MCF 10A (cell line): ENCODE measurements at regions not wholly inside any gene's neighbourhood (a gene's known extent, or its start where the extent isn't known, plus 50 kb on each side); places are given as distances from the start of the nearest gene placed in this dataset.

Experiments used
- BruUV-seq: library from RNA; stranded (reverse); fragments of 400-500 nt; replicated peaks from 2 replicates; lab custom pipeline; 2021; lab: Mats Ljungman, UMichigan
- CTCF ChIA-PET: fragments of 300-600 bp; sonication (Branson Sonifier 250); formaldehyde crosslinking; extraction: SDS; loops from one replicate; lab custom pipeline; 2021; ENCODE audit warnings: antibody characterized with exemption, inconsistent platforms; lab: Yijun Ruan, JAX
- POLR2A ChIA-PET: fragments of 300-600, 350-650 bp; sonication (Branson Sonifier 250); formaldehyde crosslinking; extraction: SDS; loops from one replicate; lab custom pipeline; 2020; ENCODE audit warnings: antibody characterized with exemption, inconsistent platforms; lab: Yijun Ruan, JAX
- DNase-seq: peaks from one replicate; pipeline ENCODE4 v3.0.0-alpha.2; 2018; ENCODE audit not compliant: unreplicated experiment
- H3K27ac Mint-ChIP-seq: one replicate; pipeline ENCODE4 v1.8.0; 2022; ENCODE audit warnings: mild to moderate bottlenecking, low read depth, mixed read lengths; ENCODE audit not compliant: unreplicated experiment
- H3K27me3 Mint-ChIP-seq: one replicate; pipeline ENCODE4 v1.8.0; 2022; ENCODE audit warnings: mixed read lengths; ENCODE audit not compliant: insufficient read depth, unreplicated experiment
- H3K36me3 Mint-ChIP-seq: one replicate; pipeline ENCODE4 v1.8.0; 2022; ENCODE audit warnings: mild to moderate bottlenecking, moderate library complexity, mixed read lengths; ENCODE audit not compliant: insufficient read depth, unreplicated experiment
- H3K4me1 Mint-ChIP-seq: one replicate; pipeline ENCODE4 v1.8.0; 2022; ENCODE audit warnings: mixed read lengths; ENCODE audit not compliant: insufficient read depth, unreplicated experiment
- H3K4me3 Mint-ChIP-seq: one replicate; pipeline ENCODE4 v1.8.0; 2022; ENCODE audit warnings: mild to moderate bottlenecking, moderate library complexity, mixed read lengths; ENCODE audit not compliant: unreplicated experiment
- H3K9me3 Mint-ChIP-seq: one replicate; pipeline ENCODE4 v1.8.0; 2022; ENCODE audit warnings: mixed read lengths; ENCODE audit not compliant: unreplicated experiment
- intact Hi-C: fragments of 100-400 bp; cut with micrococcal nuclease; formaldehyde crosslinking; loops from 2 replicates; pipeline ENCODE4 v1.14.1; 2022
- TF ChIP-seq, protein P1 (sequence below): fragments of 200-600 bp; IDR thresholded peaks from one replicate; pipeline ENCODE4 v1.8.0; 2022; ENCODE audit warnings: antibody characterized with exemption, mild to moderate bottlenecking; ENCODE audit not compliant: unreplicated experiment

DNA sequence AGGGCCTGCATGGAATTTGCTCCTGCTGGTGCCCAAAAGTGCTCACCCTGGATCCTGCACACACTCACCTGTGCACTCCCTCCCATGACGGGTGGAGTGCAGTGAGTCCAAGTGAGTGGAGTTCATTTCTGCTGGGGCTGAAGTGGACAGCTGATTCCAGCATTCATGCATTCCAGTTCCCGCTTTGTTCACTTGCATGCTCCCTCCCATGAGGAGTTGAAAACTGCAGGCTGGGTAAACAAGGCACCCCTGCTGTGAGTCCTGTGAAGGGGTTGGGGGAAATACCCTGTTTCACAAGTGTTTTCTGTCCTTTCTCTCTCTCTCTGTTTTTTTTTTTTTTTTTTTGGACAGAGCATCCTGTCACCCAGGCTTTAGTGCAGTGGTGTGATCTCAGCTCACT, 454.1 kb upstream of the NOX3 start:
- H3K27ac Mint-ChIP-seq: no peak overlapping the region
- CTCF ChIA-PET: interaction anchor here (0.7 kb wide), 1 partner anchor 9 kb away, joined by 3 read pairs; no protein-coding TSS in a partner anchor

DNA sequence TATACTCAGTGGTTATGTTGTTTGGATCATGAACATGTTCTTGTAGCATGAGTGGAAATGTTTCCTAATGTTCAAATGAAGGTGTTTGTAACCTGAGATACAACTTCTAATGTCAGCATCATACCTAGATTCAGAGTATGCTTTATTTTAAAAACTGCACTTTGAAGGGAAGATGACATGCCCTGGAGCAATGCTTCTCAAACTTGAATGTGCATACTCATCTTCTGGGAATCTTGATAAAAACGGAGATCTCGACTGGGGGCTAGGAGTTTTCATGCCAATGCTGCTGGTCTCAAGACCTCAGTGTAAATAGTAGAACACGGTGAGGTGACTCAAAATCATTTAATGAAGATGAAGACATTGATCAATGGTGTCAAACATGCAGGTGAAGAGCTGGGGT, 440.0 kb upstream of the NOX3 start:
- DNase-seq: no peak
- TF ChIP-seq, protein P1, sequence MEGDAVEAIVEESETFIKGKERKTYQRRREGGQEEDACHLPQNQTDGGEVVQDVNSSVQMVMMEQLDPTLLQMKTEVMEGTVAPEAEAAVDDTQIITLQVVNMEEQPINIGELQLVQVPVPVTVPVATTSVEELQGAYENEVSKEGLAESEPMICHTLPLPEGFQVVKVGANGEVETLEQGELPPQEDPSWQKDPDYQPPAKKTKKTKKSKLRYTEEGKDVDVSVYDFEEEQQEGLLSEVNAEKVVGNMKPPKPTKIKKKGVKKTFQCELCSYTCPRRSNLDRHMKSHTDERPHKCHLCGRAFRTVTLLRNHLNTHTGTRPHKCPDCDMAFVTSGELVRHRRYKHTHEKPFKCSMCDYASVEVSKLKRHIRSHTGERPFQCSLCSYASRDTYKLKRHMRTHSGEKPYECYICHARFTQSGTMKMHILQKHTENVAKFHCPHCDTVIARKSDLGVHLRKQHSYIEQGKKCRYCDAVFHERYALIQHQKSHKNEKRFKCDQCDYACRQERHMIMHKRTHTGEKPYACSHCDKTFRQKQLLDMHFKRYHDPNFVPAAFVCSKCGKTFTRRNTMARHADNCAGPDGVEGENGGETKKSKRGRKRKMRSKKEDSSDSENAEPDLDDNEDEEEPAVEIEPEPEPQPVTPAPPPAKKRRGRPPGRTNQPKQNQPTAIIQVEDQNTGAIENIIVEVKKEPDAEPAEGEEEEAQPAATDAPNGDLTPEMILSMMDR: no peak
- no peaks in the 10 kb centered on the region for H3K36me3 Mint-ChIP-seq
- H3K27ac Mint-ChIP-seq: no peak overlapping the region
- intact Hi-C loops: no loop called here
- no peaks in the 10 kb centered on the region for H3K9me3 Mint-ChIP-seq
- H3K4me1 Mint-ChIP-seq: peaks cover 4% of the 10 kb centered on the region
- ChIA-PET CTCF (no interaction called here), POLR2A (no interaction called here)
- no TSS peak for BruUV-seq
- no peak overlapping the region for H3K4me3 Mint-ChIP-seq
- no peaks in the 10 kb centered on the region for H3K27me3 Mint-ChIP-seq

More for the DNA sequence above, 454.1 kb upstream of the NOX3 start:
- Mint-ChIP-seq H3K9me3 (no peaks in the 10 kb centered on the region), H3K4me1 (no peaks in the 10 kb centered on the region), H3K36me3 (no peaks in the 10 kb centered on the region), H3K4me3 (no peak overlapping the region), H3K27me3 (no peaks in the 10 kb centered on the region)
- BruUV-seq: no TSS peak
- no peak for DNase-seq
- intact Hi-C loops: no loop called here
- POLR2A ChIA-PET: no interaction called here
- TF ChIP-seq, protein P1: no peak

DNA sequence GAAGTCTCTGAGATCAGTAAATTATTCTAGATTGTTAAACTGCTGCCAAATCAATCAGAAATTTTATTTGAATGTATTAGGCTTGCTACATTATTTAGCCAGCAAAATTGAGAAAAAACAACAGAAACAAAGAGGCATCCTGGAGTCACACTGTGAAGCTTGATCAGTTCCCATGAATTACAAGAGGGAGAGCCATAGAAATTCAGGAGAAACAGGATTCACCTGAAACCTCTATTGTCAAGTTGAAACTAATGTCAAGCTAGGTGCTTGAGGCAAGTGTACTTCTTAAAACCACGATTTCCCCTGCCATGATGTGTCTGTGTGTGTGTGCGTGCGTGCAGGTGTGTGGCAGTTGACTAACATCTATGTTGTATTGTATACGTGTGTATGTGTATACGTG, 439.1 kb upstream of the NOX3 start:
- no TSS peak for BruUV-seq
- Mint-ChIP-seq H3K27me3 (no peaks in the 10 kb centered on the region), H3K4me1 (peaks cover 4% of the 10 kb centered on the region), H3K27ac (no peak overlapping the region), H3K9me3 (no peaks in the 10 kb centered on the region), H3K4me3 (no peak overlapping the region), H3K36me3 (no peaks in the 10 kb centered on the region)
- ChIA-PET POLR2A (no interaction called here), CTCF (no interaction called here)
- DNase-seq: no peak
- TF ChIP-seq, protein P1: no peak
- intact Hi-C loops: no loop called here

DNA sequence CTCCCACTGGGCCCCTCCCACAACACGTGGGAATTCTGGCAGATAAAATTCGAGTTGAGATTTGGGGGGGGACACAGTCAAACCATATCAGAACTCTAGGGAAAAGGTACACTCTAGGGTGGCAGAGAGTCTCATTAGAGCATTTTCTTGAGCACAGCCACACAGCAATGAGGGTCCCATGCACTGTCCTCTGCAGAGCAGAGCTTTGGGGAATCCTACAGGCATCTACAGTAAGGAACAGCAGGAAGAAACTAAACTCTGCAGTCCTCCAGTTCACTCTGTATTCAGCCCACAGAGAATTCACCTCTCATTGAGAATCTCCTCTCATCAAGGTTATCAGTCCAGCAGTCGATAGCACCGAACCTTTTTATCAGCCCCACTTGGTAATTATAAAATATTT, 438.6 kb upstream of the NOX3 start:
- TF ChIP-seq, protein P1: no peak
- Mint-ChIP-seq H3K36me3 (no peaks in the 10 kb centered on the region), H3K4me3 (no peak overlapping the region), H3K4me1 (peaks cover 4% of the 10 kb centered on the region), H3K9me3 (no peaks in the 10 kb centered on the region), H3K27ac (no peak overlapping the region), H3K27me3 (no peaks in the 10 kb centered on the region)
- no TSS peak for BruUV-seq
- intact Hi-C loops: no loop called here
- CTCF ChIA-PET: no interaction called here
- POLR2A ChIA-PET: no interaction called here
- no peak for DNase-seq
